22Rv1 (cell line): ENCODE measurements at regions not wholly inside any gene's neighbourhood (a gene's known extent, or its start where the extent isn't known, plus 50 kb on each side); places are given as distances from the start of the nearest gene placed in this dataset.

Source experiments
- ZFX ChIP-seq: fragments of 450-650 bp; IDR thresholded peaks from 2 replicates; pipeline ENCODE4 v1.6.1; 2017; ENCODE audit warnings: antibody characterized with exemption, borderline replicate concordance
- TF ChIP-seq, protein P1 (sequence below): fragments of 450-650 bp; IDR thresholded peaks from 2 replicates; pipeline ENCODE4 v1.5.1; 2017; ENCODE audit warnings: mild to moderate bottlenecking

GRCh38 chr10:36066102-36066501 lies 424.0 kb upstream of the FZD8 start:
- TF ChIP-seq, protein P1, sequence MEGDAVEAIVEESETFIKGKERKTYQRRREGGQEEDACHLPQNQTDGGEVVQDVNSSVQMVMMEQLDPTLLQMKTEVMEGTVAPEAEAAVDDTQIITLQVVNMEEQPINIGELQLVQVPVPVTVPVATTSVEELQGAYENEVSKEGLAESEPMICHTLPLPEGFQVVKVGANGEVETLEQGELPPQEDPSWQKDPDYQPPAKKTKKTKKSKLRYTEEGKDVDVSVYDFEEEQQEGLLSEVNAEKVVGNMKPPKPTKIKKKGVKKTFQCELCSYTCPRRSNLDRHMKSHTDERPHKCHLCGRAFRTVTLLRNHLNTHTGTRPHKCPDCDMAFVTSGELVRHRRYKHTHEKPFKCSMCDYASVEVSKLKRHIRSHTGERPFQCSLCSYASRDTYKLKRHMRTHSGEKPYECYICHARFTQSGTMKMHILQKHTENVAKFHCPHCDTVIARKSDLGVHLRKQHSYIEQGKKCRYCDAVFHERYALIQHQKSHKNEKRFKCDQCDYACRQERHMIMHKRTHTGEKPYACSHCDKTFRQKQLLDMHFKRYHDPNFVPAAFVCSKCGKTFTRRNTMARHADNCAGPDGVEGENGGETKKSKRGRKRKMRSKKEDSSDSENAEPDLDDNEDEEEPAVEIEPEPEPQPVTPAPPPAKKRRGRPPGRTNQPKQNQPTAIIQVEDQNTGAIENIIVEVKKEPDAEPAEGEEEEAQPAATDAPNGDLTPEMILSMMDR: no peak
- TF ChIP-seq ZFX: no peak
